NCI-H187 (cell line): ENCODE measurements at regions not wholly inside any gene's neighbourhood (a gene's known extent, or its start where the extent isn't known, plus 50 kb on each side); places are given as distances from the start of the nearest gene placed in this dataset.

Experiments used
- DNase-seq, 2 experiments: peaks; one replicate each; lab custom pipeline; 2025; lab: John Stamatoyannopoulos, UW

- DNase-seq = no peak
Measured at GRCh38 chr10:10901906-10902305, 115.8 kb upstream of the CELF2 start.

GRCh38 chr10:10902951-10903350 lies 114.7 kb upstream of the CELF2 start:
- DNase-seq = no peak

GRCh38 chr10:10903620-10904019 lies 114.1 kb upstream of the CELF2 start:
- DNase-seq = no peak

- DNase-seq = no peak
Measured at GRCh38 chr10:10910634-10911033, 107.0 kb upstream of the CELF2 start.

- no peak for DNase-seq
Measured at GRCh38 chr10:10911035-10911434, 106.6 kb upstream of the CELF2 start.

- DNase-seq = no peak
Measured at GRCh38 chr10:10911471-10911921, 106.2 kb upstream of the CELF2 start.

DNA sequence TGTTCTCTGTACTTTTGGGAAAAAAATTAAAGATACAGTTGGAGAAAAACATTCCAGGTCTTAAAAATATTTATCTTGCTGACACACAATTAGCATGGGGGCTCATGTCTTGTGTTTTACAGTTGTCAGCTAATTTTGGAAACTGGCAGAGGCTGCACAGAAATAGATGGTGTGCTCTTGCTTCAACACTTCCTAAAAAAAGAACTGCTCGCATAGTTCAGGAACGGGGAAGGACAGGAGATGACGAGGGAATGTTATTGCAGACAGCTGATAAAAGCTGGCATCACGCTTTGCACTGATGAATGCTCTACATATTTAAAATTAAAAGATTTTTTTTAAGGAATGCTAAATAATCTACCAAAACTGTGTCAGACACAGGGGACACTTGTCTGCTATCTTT lies 103.5 kb upstream of the CELF2 start:
- no peak for DNase-seq

GRCh38 chr10:10915215-10915614 lies 102.5 kb upstream of the CELF2 start:
- DNase-seq = no peak

DNA sequence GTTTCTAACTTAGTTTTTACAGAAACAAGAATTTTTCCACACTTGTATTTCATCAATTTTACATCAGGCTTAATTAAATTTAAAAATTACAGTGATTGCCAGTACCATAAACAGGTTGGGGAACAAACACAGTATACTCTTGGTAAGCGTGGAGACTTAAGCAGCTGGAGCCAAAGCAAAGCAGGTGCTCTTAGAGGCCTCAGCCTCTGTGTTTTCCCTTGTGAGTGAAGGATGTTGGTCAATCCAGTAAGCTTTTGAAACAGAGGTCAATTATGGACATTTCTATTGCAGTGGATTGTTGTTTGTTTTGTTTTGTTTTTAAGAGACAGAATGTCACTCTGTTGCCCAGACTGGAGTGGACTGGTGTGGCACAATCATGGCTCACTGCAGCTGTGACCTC lies 100.6 kb upstream of the CELF2 start:
- DNase-seq = no peak

DNA sequence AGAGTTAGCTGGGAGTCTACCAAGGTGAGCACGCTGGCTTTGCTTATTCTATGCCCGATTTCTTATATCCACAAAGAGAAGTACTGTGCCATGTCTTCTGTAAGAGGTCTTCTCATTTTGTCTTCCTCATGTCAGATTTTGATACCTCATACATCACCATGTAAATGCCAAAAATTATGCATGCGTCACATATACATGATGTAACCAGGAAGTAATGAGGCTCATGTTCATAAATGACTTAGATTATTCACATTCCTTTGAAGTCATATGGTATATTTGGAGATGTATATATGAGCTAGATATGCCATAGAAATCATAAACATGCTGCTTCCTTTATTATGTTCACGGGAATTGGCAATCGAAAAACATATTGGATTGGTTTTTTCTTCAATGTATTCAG lies 97.7 kb upstream of the CELF2 start:
- DNase-seq = no peak

DNA sequence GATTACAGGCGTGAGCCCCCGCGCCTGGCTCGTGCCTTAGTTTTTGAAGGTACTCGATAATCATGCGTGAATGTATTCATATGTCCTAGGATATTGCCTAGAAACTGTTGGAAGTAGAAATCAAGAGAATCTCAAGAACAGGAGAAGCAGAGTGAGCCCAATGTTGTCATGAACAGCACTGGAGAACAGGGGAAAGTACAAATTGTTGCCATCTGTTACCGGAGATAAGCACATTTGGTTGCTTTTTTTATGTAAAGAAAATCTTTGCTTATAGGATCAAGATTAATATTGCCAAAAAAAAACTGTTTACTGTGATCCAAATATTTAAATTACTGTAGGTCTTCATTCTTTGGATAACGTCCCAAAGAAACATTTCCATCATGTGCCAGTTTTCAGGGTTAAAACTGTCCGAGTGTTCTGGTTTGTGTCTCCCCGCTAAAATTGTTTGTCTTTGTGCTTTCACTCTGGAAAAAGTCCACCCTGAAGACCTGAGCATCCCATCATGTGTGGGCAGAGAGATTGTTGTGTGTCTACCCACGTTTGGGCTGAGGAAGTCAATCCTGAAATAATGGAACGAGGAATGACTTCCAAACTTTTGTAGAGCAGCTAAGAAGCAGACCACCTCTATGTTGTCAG lies 95.7 kb upstream of the CELF2 start:
- DNase-seq = no peak

DNA sequence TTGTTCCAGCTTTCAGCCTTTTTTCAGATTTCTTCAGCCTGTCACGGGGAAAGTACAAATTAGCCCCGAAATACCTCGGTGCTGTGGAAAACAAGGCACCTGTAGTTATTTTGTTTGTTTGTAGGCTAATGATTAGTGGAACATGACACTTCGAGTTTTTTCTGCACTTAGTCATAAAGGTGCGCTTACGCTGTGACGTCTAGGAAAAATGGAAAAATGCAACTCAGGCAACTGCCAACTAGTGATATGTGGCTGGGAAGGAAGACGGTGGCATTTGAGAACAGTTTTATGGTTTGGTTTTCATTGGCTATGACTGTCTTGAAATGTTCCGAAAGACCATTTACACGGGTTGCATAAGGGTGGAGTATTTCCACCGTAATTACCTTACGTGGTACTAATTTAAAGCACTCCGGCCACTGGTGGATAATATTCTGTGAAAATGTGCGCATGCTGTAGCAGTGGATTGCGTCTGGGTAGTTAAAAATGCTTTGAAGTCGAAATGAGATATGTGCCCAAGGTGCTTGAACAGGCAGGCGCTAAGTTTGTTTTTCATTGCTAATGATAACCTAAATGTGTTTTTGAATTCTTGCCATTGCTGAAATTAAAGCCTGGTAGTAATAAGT lies 94.5 kb upstream of the CELF2 start:
- no peak for DNase-seq

DNA sequence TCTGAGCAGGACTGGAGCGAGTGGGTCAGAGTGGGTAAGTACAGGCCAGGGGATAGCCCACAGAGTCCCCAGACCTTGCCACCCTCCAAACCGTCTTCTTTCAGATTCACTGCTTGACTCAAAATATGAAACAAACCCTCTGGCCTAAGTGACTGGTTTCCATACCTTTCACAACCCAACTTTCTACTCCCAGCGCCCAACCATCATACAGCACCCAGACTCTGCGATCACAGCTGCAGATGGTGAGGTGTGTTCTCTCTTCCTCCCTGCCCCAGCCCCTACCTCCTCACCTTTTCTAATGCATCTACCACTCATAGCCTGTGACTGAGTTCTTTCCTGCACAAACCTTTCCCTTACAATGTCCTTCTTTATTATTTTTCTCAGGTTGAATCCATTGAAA lies 92.0 kb upstream of the CELF2 start:
- DNase-seq = no peak

DNA sequence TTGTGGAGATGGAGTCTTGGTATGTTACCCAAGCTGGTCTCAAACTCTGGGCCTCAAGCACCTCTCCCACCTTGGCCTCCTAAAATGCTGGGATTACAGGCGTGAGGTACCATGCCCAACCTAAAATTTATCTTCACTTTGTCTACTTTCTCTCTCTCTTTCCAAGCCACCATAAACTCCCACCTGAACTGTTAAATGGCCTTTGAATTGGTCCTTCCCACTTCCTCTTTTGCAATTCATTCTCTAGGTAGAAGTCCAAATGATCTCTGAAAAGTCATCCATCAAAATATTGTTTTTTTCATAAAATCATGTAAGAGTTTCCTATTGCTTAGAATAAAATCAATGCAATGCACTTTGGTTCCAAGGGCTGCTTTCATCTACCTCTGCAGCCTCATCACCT lies 90.1 kb upstream of the CELF2 start:
- no peak for DNase-seq

DNA sequence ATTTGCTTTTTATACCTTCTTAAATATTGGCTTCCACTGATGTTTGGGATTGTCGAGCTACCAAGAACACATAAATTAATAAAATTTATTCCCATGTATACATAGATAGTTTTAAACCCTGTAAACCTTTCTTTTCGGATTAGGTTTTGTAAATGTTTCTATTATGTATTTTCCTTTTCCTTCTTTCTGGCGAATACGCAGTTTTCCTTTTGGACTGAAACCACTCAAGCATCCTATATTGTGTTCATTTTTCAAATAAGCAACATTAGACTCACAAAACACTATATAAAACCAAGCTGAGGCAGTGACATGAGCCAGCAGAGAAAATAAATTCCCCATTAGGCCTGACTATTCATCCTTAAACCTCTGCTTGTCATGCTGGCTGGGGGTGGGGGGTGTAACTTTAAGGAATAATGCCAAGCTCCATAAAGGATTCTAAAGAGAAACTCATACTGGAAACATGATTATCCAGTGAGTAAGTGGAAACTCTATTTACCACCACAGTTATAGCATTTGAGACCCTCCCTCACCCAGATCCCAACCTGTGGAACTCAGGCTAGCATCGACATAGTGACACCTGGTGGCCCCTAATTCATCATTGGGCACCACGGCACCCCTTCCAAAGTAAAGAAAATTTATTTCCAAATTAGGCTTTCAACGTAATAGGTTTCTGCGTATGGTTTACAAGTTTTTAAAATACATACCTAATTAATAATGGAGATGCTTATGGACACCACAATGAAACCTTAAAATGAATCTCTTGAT lies 86.5 kb upstream of the CELF2 start:
- DNase-seq = no peak

DNA sequence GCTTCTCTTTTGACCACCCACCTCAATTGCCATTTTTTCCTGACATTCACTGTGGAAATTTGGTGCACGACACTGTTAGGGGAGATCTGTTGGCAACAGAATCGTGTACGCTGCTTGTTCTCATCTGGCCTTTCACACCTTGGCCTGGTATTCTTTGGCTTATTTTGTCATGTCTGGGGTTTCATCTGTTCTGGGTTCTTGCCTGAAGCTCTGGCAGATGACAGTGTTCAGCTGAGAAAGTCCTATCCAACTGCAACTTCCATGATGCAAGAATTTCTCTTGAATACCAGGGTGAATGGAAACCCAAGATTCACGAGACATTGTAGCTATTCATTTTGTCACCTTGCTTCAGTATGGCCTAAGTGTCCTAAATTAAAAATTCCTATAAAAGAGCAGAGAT lies 82.6 kb upstream of the CELF2 start:
- DNase-seq = no peak

DNA sequence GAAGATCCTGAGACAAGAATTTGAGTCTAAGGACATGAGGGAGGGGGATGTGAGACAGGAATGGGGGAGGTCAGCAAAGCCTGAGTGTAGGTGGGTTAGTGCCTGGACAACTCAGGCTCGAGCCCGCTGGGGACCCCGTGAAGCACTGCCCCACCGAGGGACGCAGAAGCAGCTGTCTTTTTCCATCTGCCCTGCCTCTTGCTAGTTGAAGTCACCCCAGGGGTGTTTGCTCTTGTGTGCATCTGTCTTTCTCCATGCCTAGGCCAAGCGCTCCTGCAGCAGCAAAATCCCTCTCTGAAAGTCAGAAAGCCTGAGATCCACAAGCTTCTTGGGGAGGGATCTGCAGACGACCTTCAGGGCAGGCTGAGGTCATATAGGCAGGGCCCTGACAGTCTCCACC lies 79.0 kb upstream of the CELF2 start:
- no peak for DNase-seq

DNA sequence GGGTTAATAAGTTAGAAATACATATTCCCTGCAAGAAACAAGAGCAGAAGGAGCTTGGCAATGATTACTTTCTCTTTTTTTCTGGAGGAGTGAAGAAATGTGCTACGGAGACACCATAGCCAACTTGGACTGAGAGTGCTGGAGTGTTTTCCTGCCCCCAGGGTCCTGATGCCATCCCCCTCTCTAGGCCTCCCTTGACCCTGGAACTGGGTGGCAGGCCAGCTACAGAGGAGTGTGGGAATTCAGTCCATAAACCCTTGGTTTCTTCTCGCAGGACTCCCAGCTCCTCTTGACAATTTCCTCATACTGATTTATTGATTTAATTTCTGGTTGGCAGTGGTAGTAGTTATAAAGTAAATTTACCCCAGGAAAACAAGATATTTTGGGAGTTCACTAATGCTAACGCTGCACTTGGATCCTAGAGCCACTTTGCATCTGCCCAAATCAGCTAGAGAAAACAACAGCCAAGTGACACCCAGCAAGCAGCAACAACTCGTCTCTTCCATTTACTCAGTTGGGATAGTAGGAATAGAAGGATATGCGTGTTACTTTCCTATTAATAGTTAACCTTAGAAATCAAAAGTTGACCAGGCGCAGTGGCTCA lies 76.4 kb upstream of the CELF2 start:
- DNase-seq = no peak

GRCh38 chr10:10942441-10942840 lies 75.2 kb upstream of the CELF2 start:
- DNase-seq = no peak

GRCh38 chr10:10946081-10946480 lies 71.6 kb upstream of the CELF2 start:
- no peak for DNase-seq

DNA sequence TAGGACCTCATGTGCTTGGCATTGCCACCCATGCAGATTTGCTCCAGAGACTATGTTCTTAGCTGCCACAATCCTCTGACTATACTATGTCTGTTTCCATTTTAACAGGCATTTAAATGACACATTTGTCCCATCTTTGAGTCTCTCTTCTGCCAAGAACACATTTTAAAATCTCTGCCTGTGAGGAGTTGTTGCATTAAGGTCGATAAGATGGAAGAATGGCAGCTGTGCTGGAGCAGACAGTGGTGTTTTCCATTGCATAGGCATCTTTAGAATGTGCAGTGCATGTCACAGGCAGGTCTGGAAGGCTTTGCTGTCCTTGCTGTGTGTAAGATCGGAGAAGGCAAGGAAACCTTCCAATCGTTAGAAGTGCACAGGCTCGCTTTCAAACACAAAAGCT lies 70.9 kb upstream of the CELF2 start:
- DNase-seq = no peak

GRCh38 chr10:10951675-10952074 lies 66.0 kb upstream of the CELF2 start:
- DNase-seq = no peak

GRCh38 chr10:10952800-10953199 lies 64.9 kb upstream of the CELF2 start:
- no peak for DNase-seq
